NCI-H82 treated with DMSO at 0.1 percent for 48 hours (cell line): ENCODE measurements at regions not wholly inside any gene's neighbourhood (a gene's known extent, or its start where the extent isn't known, plus 50 kb on each side); places are given as distances from the start of the nearest gene placed in this dataset.

Source experiments
- DNase-seq: peaks from one replicate; lab custom pipeline; 2025; ENCODE audit not compliant: unreplicated experiment; lab: John Stamatoyannopoulos, UW

DNA sequence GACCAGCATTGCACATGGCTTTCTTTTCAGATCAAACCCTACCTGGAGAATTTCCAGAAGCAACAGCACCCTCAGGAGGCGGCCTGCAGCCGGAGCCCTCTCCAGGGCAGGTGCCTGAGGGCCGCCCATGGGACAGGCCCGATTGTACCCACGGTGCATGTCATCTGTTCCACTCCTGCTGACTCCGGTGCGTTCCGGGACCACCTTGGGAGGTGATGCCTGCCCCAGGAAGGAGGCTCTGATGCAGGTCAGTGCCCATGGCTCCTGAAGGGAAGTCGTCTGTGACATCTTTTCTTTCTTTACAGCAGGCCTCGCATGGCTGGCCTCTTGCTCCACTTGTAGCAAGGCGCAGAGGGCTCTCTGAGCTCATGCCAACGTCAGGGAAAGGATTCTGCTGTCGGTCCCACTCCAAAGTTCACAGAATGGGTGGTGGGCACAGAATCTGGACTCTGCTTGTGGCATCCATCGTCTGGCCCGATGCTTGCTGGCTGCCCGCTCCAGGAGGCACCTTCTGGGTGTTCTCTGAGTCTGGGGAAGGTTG, 160.7 kb upstream of the RTL1 start:
- no peak for DNase-seq

DNA sequence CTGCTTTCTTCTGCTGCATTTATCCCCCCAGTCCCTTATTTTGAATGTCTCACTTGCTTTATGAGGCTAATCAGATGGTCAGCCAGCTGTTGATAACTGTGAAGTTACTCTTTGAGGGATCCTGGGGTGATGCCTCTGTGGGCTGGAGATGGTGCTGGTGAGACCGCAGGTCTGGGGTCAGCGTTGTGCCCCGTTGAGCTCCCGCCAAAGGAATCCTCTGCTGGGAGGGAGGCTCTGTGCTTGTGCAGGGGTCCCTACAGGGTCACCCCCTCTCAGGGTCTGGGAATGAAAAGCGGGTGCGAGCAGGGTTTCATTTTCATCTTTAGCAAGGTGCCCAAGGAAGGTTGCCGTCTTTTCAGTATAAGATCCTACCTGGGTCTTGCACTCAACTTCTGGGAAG, 161.2 kb upstream of the RTL1 start:
- no peak for DNase-seq

DNA sequence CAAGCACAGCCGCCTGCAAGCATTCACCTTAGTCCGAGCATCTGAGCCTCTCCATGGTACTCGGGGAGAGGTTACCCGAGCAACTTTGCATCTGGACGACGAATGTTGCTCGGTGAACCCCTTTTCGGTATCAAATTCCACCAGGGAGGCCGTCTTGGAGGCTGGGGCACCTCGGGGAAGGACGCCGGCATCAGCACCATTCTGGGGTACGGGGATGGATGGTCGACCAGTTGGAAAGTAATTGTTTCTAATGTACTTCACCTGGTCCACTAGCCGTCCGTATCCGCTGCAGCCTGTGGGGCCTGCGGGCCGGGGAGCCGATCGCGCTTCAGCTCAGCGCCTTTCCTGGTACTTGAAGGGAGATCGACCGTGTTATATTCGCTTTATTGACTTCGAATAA, 161.7 kb upstream of the RTL1 start:
- DNase-seq: no peak

DNA sequence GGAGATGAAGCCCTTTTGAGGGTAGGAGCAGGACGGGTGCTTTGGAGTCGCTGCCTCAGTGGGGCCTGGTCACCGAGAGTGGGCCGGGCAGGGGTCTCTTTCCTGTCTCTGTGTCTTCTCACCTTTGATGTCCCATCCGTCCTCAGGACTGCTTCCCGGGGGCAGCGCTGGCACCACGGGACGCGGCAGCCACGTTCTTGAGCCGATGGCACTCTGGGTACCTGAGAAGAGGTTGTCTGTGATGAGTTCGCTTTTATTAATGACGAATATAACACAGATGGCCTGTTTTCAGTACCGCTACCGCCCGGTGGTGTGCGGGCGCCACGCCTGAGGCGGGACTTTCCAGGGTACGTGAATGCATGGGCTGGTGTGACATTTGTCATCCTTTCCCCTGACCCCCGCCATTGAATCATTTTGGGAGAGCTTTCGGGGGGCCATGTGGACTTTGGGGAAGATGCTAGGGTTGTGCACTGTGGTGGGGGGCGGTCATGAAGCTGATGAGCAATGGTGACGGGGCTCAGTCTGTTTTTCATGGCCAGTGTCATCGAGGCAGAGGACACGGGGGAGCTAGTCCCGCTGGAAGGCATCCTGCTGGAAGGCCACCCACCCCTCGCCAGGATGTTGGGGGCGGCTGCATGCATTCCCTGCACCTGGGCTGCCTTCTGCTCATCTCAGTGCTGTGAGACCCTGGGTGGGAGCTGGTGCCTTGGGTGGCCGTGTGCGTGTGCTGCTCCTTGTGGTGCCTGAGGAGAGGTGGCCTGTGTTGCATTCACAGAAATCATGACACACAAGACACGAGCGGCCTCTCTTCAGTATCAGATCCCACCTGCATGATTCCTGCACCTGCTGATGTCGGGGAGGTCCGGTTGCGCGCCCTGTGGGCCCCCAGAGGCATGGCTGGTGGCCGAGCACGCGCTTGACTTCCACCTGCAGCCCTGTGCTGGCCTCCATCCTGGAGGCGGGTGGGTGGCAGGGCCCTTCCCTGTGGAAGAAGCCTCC, 162.5 kb upstream of the RTL1 start:
- no peak for DNase-seq

DNA sequence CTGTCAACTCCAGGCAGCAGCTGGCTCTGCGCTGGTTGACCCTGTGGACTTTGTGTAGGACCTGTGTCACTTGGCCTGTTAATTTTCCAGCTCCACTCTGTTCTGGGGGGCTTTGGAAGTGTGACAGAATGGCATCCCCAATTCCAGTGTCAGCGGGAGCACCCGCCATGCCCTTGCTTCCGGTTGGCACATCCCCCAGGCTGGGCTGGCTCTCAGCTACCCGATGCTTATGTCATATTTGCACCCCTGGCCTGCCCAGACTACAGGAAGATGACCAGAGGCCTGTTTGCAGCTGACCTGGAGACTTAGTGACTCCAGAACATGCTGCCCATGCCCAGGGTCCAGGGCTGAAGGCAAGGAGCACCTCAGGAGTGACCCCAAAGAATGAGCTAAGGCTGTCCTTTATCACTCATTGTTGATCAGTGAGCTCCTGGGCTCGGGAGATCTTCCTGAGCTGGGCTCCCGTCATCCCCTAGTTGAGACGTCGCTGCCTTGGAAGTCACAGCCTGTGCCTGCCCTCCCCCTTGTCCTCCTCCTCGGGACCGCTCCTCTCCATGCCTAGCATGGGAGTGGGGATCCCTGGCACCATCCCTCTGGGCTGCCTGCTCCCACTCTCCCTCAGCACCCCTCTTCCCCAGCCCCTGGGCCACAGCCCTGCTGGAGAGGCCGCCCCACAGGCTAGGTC, 163.4 kb upstream of the RTL1 start:
- no peak for DNase-seq

DNA sequence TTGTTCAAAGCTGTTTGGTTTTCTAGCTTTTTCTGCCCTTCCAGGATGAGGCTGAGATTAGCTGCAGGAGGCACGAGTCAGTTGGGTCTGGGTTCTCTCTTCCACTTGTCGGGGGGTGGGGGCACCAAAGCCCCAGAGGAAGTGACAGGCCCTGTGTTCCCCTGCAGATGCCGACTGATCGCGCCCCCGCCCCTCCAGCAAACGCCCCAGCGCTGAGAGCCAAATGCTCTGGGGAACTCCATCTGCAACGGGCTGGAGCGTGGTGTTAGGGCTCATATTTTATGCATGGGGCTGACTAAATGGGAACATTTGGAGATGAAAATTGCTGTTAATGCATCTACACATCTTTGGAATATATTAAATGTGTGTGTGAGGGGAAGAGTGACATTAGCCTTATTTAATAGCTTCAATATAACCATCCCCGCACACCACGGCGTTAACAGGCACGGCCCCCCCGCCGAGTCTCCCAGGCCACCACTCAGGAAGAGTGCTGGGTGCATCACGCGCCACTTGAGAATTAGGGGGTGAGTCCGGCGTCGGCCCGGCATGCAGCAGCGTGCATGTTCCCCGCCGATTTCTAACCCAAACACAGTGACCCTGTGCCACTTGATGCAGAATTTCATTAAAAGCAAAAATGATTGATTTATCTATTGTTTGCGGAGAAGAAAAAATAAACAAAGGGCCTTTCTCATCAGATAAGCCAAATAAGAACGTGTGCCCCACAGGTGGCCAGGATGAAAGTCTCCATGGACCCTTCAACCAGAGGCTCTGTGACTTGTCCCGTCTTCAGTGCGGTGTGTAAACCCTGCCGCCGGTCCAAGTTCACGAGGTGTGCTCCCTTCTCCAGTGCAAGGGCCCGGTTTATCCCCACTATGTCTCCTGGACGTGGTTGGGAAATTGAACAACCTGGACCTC, 165.0 kb upstream of the RTL1 start:
- no peak for DNase-seq

DNA sequence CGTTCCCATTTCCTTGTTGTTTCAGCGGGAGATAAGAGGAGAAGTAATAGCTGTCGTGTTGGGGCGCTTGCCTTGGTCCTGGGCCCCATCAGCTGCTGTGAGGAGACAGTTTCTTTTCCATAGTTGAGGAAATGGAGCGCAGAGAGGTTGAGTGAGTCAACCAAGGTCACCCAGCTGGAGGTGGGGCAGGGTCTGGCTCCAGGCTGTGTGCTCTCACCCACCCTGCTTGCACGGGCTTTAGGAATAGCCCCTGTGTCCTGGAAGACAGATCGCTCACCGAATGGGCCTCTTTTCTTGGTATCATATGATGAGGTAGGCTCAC, 165.7 kb upstream of the RTL1 start:
- no peak for DNase-seq

DNA sequence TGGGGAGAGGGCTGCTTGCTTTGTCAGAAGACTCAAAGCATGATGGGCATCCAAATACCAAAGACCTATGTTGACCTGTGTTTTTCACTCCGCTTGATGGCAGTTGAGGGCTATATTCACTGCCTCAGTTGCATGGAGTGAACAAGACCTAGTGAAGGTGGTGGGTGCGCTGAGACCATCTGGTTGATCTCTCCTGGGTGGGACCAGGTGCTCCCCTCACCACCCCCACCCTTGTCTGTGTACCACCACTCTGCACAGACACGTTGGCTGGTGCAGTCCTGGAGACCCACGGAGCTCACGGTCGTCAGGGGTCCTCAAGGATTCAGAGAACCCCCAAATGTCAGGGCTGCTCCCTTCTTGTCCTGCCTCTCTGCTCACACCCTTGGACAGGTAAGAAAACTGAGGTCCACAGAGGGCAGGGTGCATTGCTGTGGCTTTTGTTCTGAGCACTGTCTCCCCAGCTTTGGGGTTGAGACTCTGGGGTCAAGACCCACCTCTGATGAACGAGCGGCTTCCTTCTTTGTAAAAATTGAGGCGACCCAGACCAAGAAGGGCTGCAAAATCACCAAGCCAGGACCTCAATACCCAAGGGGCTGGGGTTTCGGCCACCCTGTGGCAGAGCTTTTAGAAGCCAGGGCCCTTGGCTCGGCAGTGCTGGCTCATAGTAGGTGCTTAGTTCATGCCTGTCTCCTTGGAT, 166.3 kb upstream of the RTL1 start:
- no peak for DNase-seq

DNA sequence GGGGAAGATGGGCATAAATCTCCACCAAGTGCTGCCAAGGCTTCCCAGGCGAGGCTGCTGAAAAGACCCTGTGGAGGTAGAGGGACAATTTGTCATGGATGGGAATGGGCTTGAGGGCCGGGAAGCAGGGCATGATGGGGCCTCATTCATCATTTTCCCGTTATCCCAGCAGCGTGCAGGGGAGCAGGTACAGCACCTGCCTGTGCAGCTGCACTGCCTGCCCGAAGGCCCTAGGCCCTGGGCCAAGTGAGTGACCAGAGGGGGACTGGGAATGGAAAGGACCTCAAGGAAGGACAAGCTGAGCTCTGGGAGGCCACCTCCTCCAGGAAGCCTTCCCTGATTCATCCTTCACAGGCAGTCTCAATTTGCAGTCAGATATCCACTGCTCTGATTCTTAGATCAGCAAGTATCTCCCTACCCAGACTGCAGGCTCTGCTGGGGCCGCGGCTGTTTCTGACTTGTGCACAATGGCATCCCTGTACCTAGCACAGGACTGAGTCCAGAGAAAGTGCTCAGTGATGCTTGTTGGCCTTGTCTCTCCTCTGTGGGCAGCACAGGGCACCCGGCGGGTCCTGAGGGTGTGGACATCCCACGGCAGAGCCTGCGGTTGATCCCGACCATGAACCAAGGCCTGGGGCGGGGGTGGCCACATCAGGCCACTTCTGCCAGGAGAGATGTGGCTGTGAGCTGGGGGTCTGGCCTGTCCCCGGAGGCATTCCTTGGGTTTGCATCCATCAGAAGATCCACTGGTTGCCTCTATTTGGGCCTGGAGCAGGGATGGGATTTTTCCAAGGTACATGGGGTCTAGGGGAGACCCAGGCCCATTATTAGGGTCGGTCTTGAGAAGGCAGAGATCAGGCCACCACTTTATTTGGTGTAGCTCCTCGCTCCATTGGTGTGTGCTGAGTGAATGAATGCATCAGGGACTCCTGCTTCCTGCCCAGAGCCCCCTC, 167.3 kb upstream of the RTL1 start:
- no peak for DNase-seq

DNA sequence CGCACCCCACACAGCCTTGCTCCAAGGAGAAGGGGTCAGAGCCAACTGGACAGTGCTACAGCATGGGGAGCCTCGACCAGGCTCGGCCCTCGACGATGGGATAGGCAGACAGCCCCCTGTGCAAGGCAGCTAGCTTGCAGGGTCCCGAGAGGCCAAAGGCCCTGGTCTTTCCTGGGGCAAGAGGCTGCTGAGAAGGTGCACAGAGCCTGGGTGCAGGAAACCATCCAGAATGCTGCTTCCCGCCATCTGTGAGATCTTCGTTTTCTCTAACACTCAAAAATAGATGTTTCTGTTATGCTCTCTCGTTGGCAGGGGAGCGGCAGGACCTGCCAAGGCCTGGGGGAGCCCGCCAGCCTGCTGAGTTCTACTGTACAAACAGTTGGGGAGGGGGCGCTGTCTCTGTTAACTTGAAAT, 168.0 kb upstream of the RTL1 start:
- no peak for DNase-seq

DNA sequence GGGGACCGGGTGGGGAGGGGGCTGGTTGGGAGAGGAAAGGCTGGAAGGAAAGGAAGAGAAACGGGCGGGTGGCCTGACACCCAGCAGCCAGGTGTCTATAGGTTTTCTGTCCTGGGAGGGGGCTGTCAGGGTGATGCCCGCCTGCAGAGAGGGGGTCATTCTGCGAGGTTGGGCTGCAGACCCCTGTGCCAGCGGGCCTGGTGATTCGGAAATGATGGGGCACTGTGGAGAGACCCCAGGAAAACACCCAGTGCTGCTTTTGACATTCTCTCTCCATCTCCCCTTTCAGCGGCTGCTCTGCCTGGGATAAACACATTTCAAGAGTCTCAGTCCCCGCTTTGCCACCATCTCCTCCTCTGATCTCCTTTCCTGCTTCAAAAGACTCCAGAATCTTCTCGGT, 168.5 kb upstream of the RTL1 start:
- DNase-seq: no peak

DNA sequence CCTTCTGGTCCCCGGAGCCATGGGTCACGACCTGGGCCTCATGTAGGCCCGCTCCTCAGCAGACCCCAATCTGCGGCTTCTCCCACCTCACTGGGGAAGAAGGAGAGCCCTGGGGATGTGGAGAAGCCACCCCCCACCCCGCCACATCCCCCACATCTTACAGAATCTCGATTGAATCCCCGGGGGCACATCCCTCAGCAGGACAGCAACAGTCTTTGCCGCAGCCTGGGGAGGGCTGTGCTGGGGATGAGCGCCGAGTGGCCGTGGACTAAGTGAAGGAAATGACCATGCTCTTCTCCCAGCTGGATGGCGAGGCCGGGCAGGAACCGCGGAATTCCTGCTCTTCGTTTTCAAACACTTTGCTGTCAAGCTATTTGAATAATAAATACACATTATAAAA, 169.0 kb upstream of the RTL1 start:
- DNase-seq: no peak

DNA sequence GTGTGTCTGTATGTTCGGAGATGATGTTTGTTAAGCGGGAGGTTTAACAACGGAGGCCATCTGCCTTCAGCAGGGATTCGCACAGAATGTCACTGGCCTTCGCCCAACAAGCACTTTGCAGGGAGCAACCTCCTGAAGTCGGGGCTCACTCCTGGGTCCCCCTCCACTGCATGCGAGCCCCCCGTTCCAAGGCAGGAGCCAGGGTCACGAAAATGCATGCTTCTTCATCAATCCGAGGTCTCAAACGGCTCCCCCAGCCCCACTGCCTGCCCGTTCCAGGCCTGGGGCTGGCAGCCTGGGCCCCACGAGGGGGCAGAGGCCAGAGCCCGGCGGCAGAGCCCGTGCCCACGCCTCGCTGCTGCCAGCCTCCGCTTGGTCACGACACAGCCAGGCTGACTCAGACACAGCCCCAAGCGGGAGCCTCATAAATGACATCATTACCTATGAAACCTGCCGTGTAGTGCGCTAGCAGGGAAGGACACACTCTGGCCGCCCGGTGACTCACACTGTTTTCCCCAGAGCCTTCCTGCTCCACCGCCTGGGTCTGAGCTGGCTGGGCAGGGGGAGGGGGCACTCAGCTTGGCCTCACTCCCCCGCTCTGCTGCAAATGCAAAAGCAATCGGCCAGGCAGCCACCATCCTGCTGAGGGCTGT, 169.5 kb upstream of the RTL1 start:
- DNase-seq: no peak

DNA sequence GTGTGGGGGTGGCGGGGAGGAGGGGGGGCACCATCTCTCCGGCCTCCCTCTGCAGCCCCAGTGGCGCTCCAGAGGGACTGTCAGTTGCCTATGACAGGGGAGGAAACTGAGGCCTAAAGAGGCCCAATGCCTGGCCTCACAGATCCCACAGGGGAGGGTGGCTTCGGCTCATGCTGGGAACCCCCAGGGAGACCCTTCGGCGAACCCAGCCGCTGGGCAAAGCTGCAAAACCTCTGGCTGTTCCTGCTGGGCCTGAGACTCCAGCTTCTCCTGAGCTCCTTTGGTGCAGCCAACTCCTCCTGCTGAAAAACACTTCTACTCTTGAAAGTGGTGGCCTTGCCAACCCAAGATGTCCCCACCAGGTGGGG, 170.1 kb upstream of the RTL1 start:
- no peak for DNase-seq

DNA sequence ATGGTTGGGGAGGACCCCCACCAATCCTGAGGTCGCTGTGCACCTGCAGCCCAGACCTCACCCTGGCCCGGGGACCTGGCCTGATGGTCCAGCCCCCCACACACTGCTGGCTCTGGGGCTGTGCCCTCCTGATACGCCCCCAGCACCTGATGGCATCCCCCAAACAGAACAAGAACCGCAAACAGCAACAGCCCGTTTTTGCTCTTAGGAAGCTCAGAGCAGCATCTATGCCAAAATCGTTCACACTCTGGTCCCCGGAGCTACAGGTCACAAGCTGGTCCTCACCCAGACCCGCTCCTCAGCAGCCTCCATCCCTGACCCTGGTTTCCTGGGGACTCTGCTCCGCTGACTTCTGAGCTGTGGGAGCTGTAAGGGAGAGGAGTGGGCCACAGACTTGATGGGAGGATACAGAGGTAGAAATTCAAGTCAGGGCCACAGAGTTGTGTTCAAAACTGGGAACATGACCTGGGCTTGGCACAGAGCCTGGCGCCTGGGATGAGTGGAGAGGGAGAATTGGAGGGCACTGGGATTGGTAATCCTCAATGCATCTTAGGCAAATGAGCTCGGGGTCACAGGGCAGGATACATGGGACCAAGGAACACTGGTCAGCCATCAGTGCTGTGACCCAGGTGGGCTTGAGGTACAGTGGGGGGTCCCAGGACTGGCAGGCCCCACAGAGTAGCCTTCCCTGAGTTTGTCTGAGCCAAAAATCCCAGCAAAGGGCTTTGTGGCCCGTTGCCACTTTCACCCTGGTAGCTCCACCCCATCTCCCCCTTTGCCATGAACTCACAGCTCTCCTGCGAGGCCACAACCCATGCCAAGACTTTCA, 170.9 kb upstream of the RTL1 start:
- no peak for DNase-seq

DNA sequence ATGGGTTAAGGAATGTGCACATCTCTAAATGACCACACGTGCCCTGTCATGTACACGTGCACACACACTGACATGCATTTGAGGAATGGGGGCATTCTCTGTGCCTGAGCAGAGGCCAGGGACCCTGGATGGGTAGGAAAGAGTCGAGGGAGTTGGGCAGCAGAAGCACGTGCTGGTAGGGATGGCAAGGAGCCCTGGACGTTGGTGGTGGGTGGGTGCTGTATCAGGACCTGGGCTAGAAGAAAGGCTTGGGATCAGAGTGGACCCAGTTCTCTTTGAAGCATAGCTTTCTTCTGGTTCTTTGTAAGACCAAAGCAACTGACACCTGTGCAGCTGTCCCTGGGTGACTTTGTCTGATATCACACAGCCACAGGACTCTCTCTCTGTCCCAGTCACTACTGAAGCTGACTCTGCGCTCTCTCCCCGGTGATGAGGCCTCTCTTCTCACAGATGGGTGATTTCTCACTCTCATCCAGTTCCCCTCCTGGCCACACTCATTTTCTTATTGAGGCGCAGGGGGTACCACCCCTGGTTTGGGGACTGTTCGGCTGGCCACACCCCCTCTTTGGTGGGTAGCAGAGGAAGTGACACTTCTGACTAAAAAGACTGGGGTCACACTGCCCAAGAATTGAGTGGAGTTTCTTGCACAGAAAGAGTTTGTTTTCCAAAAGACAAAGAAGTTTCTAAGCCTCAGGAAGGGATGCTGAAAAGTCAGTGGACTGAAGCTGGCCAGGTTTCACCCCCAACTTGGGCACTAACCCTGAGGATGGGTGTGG, 171.7 kb upstream of the RTL1 start:
- DNase-seq: no peak

DNA sequence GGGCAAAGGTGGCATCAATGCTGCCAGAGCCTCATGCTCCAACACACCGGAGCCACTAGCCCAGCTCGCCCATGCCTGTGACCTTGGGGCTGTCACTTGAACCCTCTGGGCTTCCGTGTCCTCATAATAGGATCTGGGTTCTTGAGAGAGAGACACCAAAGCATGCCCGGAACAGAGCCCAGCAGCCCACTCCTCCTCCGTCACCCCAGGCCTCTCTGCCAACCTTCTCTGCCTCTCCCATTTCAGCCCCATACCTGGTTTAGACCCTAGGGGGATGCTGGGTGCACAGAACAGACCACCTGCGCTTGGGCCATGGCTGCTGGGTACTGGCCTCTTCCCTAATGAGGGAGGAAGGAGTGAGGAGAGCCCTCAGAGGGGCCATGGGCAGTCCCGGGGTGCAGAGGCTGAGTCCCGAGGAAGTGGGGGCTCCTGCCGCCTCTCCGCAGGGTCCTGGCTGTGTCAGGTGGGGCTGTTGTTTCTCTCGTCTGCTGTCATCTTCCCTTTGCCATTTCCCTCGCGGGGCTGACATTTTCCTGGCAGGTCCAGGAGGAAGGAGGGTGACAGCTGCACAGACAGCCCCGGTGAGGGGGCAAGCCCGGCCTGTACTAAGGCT, 172.4 kb upstream of the RTL1 start:
- DNase-seq: no peak
